Vagina (tissue), 2 donors: ENCODE measurements at regions not wholly inside any gene's neighbourhood (a gene's known extent, or its start where the extent isn't known, plus 50 kb on each side); places are given as distances from the start of the nearest gene placed in this dataset.

ENCODE experiments used
- DNase-seq, 2 donors: peaks; one replicate each; pipeline ENCODE4 v3.0.0-alpha.2; 2017; ENCODE audit errors: extremely low spot score in 2 of 2
- H3K27ac ChIP-seq: fragments of 200-600 bp; sonication (generic); one replicate; pipeline ENCODE4 v1.5.1; 2019
- H3K27me3 ChIP-seq: fragments of 200-600 bp; sonication (generic); one replicate; pipeline ENCODE4 v1.5.1; 2019
- H3K36me3 ChIP-seq, 2 donors: fragments of 200-600 bp; sonication (generic); one replicate each; pipeline ENCODE4 v1.5.1; 2017 to 2019
- H3K4me1 ChIP-seq: fragments of 200-600 bp; sonication (generic); one replicate; pipeline ENCODE4 v1.5.1; 2019
- H3K4me3 ChIP-seq, 2 donors: fragments of 200-600 bp; sonication (generic); 1 replicate in 1 of 2; 2 replicates in 1 of 2; pipeline ENCODE4 v1.5.1; 2016 to 2019
- H3K9me3 ChIP-seq: fragments of 200-600 bp; sonication (generic); one replicate; pipeline ENCODE4 v1.5.1; 2019
- POLR2A ChIP-seq, 2 donors: fragments of 450-650 bp; IDR thresholded peaks; one replicate each; pipeline ENCODE4 v1.6.1; 2017; ENCODE audit warnings: antibody characterized with exemption in 2 of 2, mild to moderate bottlenecking in 2 of 2, moderate library complexity in 2 of 2
- POLR2AphosphoS5 ChIP-seq, 2 donors: sonication (generic); formaldehyde crosslinking; IDR thresholded peaks; one replicate each; pipeline ENCODE4 v1.9.0; 2017; ENCODE audit warnings: antibody characterized with exemption in 2 of 2, mild to moderate bottlenecking in 2 of 2, low read depth in 1 of 2; ENCODE audit not compliant: insufficient read depth in 1 of 2
- intact Hi-C: fragments of 100-400 bp; cut with DNase I; formaldehyde crosslinking; loops from one replicate; pipeline ENCODE4 v1.15.1; 2023
- TF ChIP-seq, protein P1 (sequence below), 3 experiments: fragments of 450-650 bp in 2 of 3; fragments of 200-600 bp in 1 of 3; sonication (generic) in 1 of 3; IDR thresholded peaks; one replicate each; pipeline ENCODE4 v1.5.1; 2017 to 2019; ENCODE audit warnings: antibody characterized with exemption in 3 of 3, mild to moderate bottlenecking in 2 of 3, moderate library complexity in 2 of 3

- no peak overlapping the region for H3K27ac ChIP-seq
- H3K27me3 ChIP-seq = no peaks in the 10 kb centered on the region
- TF ChIP-seq POLR2A (IDR thresholded peaks at IDR 0.05) (no peak), POLR2AphosphoS5 (IDR thresholded peaks at IDR 0.05; ENCODE audit: insufficient read depth in 1 of 2, low read depth in 1 of 2) (no peak)
- TF ChIP-seq, protein P1, sequence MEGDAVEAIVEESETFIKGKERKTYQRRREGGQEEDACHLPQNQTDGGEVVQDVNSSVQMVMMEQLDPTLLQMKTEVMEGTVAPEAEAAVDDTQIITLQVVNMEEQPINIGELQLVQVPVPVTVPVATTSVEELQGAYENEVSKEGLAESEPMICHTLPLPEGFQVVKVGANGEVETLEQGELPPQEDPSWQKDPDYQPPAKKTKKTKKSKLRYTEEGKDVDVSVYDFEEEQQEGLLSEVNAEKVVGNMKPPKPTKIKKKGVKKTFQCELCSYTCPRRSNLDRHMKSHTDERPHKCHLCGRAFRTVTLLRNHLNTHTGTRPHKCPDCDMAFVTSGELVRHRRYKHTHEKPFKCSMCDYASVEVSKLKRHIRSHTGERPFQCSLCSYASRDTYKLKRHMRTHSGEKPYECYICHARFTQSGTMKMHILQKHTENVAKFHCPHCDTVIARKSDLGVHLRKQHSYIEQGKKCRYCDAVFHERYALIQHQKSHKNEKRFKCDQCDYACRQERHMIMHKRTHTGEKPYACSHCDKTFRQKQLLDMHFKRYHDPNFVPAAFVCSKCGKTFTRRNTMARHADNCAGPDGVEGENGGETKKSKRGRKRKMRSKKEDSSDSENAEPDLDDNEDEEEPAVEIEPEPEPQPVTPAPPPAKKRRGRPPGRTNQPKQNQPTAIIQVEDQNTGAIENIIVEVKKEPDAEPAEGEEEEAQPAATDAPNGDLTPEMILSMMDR (IDR thresholded peaks at IDR 0.05) = no peak
- H3K9me3 ChIP-seq = no peaks in the 10 kb centered on the region
- DNase-seq = no peak
- H3K4me1 ChIP-seq = no peaks in the 10 kb centered on the region
- intact Hi-C loops = loop anchor here (10.0 kb wide), 1 partner anchor 1133 kb away; no protein-coding TSS in a partner anchor
- H3K4me3 ChIP-seq = no peak overlapping the region
- H3K36me3 ChIP-seq = no peaks in the 10 kb centered on the region
Measured at GRCh38 chr13:111472083-111472482, 151.6 kb downstream of the TEX29 start.

DNA sequence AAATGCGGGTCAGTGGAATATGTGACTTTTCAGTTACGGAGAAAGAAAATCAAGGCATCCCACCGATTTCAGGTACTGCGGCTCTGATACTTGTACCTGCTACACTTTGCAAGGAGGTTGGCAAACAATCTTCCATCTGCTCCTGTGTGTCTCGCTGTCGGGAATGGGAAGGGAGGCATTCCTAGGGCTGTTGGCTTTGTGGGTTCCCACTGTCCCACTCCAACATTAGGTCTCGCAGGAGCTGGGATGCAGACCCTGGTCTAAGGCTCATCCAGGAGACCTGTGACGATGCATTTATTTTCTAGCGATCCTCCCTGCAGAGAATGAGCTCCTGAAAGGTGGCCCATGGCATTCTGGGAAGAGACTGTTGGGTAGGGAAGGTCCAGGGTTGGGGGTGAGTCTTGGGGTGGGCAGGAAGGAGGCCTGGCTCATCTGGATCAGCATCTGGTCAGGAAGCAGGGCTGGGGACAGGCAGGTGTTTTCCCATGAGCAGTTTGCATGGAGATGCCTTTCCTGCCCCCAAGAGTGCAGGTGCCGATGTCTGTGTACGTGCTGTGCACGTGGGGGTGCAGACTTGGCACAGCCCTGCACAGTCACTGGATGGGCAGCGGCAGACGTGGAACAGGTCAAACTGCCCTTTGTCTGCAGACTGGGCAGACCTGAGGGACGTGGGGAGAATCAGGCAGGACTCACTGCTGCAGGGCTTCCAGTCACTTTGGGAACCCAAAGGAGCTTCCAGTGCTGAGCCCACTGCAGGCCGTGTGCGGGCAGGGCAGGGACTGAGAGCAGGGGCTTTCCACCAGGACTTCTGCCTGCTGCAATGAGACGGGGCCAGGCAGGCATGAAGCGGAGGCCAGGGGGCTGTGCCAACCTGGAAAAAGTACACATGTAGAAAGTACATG lies 152.4 kb downstream of the TEX29 start:
- DNase-seq = no peak
- no peak overlapping the region for H3K27ac ChIP-seq
- intact Hi-C loops = loop anchor here (10.0 kb wide), 1 partner anchor 1132 kb away; no protein-coding TSS in a partner anchor
- H3K4me1 ChIP-seq = no peaks in the 10 kb centered on the region
- H3K27me3 ChIP-seq = no peaks in the 10 kb centered on the region
- no peaks in the 10 kb centered on the region for H3K9me3 ChIP-seq
- TF ChIP-seq, protein P1 (IDR thresholded peaks at IDR 0.05) = no peak
- TF ChIP-seq POLR2A (IDR thresholded peaks at IDR 0.05) = no peak
- TF ChIP-seq POLR2AphosphoS5 (IDR thresholded peaks at IDR 0.05; ENCODE audit: insufficient read depth in 1 of 2, low read depth in 1 of 2) = no peak
- H3K4me3 ChIP-seq = no peak overlapping the region
- H3K36me3 ChIP-seq = no peaks in the 10 kb centered on the region

DNA sequence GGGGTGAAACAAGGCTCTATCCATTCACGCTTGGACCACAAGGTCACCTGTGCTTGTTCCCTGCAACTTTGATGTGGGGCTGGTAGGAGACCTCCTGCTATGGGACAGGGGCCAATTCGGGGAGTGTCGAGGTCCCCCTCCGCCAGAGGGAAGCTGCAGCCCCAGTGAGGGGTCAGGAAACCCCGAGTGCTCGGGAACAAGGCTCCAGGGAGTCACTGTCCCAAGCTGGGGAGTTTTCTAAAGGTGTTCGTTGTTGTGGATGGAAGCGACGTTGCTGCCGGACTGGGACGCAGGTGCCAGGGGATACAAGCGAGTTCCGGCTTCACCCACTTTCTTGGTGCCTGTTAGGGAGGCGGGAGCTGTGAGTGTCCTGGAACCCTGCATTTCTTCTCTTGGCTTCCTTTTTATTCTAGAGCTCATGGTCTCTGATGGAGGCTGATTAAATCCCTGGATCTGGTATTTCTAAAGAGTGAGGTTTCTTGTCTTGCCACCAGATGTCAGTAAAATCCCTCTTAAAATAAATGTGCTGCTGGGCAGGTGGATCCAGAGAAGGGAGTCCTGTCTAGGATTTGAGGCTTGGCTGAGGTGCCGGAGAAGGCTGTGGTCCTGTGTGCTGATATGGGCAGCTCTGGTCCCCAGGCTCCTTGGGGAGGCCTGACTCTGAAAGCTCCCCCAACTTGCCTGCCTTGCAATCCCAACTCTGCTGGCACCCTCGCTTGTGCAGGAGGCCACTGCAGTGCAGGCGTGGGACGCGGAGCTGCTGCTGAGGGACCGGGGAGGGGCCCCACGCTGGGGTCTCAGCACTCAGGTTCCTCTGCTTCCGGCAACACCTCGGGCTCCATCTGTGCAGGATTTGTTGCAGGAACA lies 153.9 kb downstream of the TEX29 start:
- no peak overlapping the region for H3K4me3 ChIP-seq
- H3K27ac ChIP-seq = no peak overlapping the region
- no peak for DNase-seq
- no peaks in the 10 kb centered on the region for H3K27me3 ChIP-seq
- TF ChIP-seq POLR2A (IDR thresholded peaks at IDR 0.05) = no peak
- TF ChIP-seq, protein P1 (IDR thresholded peaks at IDR 0.05) = peak; percentile 24 to 49 (median 30)
- H3K4me1 ChIP-seq = no peaks in the 10 kb centered on the region
- no peaks in the 10 kb centered on the region for H3K36me3 ChIP-seq
- intact Hi-C loops = loop anchor here (10.0 kb wide), 1 partner anchor 1130 kb away; no protein-coding TSS in a partner anchor
- H3K9me3 ChIP-seq = no peaks in the 10 kb centered on the region

- no peaks in the 10 kb centered on the region for H3K4me1 ChIP-seq
- H3K27me3 ChIP-seq = no peaks in the 10 kb centered on the region
- TF ChIP-seq POLR2A (IDR thresholded peaks at IDR 0.05) (no peak), POLR2AphosphoS5 (IDR thresholded peaks at IDR 0.05; ENCODE audit: insufficient read depth in 1 of 2, low read depth in 1 of 2) (no peak)
- TF ChIP-seq, protein P1 (IDR thresholded peaks at IDR 0.05) = no peak
- peak in 1 of 2 donors; percentile 62 for DNase-seq
- no peaks in the 10 kb centered on the region for H3K9me3 ChIP-seq
- intact Hi-C loops = loop anchor here (10.0 kb wide), 1 partner anchor 1129 kb away; no protein-coding TSS in a partner anchor
- H3K4me3 ChIP-seq = no peak overlapping the region
- H3K36me3 ChIP-seq = no peaks in the 10 kb centered on the region
- H3K27ac ChIP-seq = no peak overlapping the region
Measured at GRCh38 chr13:111475488-111475887, 155.0 kb downstream of the TEX29 start.
